H1 (cell line): ENCODE measurements at regions not wholly inside any gene's neighbourhood (a gene's known extent, or its start where the extent isn't known, plus 50 kb on each side); places are given as distances from the start of the nearest gene placed in this dataset.

Experiments used
- GTF2F1 ChIP-seq: IDR thresholded peaks from 2 replicates; pipeline ENCODE4 v1.6.1; 2012; ENCODE audit warnings: low read depth, low read length, improper control_type of control experiment, borderline replicate concordance
- MAFK ChIP-seq: IDR thresholded peaks from 2 replicates; pipeline ENCODE4 v1.6.1; 2012; ENCODE audit warnings: low read depth, mild to moderate bottlenecking, improper control_type of control experiment, low read length
- PHF8 ChIP-seq: fragments of 200-600 bp; sonication (generic); conservative IDR thresholded peaks from 2 replicates; pipeline ENCODE4 v1.7.1; 2012; ENCODE audit warnings: low read depth, mild to moderate bottlenecking, inconsistent platforms, low read length, moderate library complexity
- RBBP5 ChIP-seq: IDR thresholded peaks from 2 replicates; pipeline ENCODE4 v1.7.1; 2012; ENCODE audit warnings: low read depth, mild to moderate bottlenecking, inconsistent platforms, low read length, moderate library complexity, borderline replicate concordance
- TCF12 ChIP-seq: IDR thresholded peaks from 2 replicates; pipeline ENCODE4 v1.6.1; 2011; ENCODE audit warnings: low read depth, mild to moderate bottlenecking, low read length

DNA sequence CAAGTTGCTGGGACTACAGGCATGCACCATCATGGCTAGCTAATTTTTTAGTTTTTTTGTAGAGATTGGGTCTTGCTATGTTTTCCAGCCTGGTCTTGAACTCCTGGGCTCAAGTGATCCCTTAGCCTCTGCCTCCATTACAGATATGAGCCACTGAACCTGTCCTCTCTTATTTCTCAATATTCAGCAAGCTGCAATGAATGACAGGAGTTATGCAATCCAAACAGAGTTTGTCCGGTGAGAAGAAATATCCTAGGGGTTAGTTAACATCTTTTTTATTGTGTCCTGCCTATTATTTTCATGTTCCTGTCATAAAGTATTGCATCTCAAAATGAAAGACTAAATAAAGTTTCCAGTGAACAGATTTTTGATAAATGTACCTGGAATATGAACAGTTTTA is 1161.4 kb downstream of the OTOL1 start (continued):
- TF ChIP-seq MAFK (no peak), RBBP5 (no peak), TCF12 (no peak), GTF2F1 (no peak), PHF8 (no peak)
- TF ChIP-seq, all 59 proteins: peak for 0
